Frontal cortex (tissue), 3 donors: ENCODE measurements at regions not wholly inside any gene's neighbourhood (a gene's known extent, or its start where the extent isn't known, plus 50 kb on each side); places are given as distances from the start of the nearest gene placed in this dataset.

ENCODE experiments used
- DNase-seq, 2 donors: peaks; one replicate each; pipeline ENCODE4 v3.0.0; 2012; ENCODE audit warnings: low spot score in 2 of 2
- FAIRE-seq: peaks from 2 replicates; lab custom pipeline; 2012; peaks lifted over from hg19 to GRCh38; lab: Jason Lieb, UNC
- donor health status: control.
- donor health status: control.
- donor health status: control.

GRCh38 chr16:9238346-9238745 is 146.9 kb downstream of the HAPSTR1 start:
- FAIRE-seq (no peak), DNase-seq (no peak)

- DNase-seq (no peak), FAIRE-seq (no peak)
These were observed 149.7 kb downstream of the HAPSTR1 start for GRCh38 chr16:9241177-9241576.

GRCh38 chr16:9248162-9248561 is 156.7 kb downstream of the HAPSTR1 start:
- FAIRE-seq: no peak

GRCh38 chr16:9249534-9249933 is 158.1 kb downstream of the HAPSTR1 start:
- no peak for DNase-seq

More at GRCh38 chr16:9248162-9248561, 156.7 kb downstream of the HAPSTR1 start:
- no peak for DNase-seq

GRCh38 chr16:9251026-9251425 is 159.6 kb downstream of the HAPSTR1 start:
- FAIRE-seq (no peak), DNase-seq (no peak)

More at GRCh38 chr16:9249534-9249933, 158.1 kb downstream of the HAPSTR1 start:
- FAIRE-seq: no peak

GRCh38 chr16:9254863-9255262 is 163.4 kb downstream of the HAPSTR1 start:
- DNase-seq (no peak), FAIRE-seq (no peak)

GRCh38 chr16:9256196-9256595 is 164.8 kb downstream of the HAPSTR1 start:
- FAIRE-seq (no peak), DNase-seq (no peak)

GRCh38 chr16:9257843-9258242 is 166.4 kb downstream of the HAPSTR1 start:
- FAIRE-seq (no peak), DNase-seq (no peak)

- DNase-seq (peak; percentile 12 to 56), FAIRE-seq (no peak)
These were observed 167.1 kb downstream of the HAPSTR1 start for GRCh38 chr16:9258423-9259051.

GRCh38 chr16:9259914-9260608 is 168.6 kb downstream of the HAPSTR1 start:
- FAIRE-seq (no peak), DNase-seq (no peak)

- FAIRE-seq: no peak
- DNase-seq: no peak
These were observed 169.2 kb downstream of the HAPSTR1 start for GRCh38 chr16:9260666-9261065.

GRCh38 chr16:9261376-9261775 is 169.9 kb downstream of the HAPSTR1 start:
- DNase-seq (no peak), FAIRE-seq (no peak)

- FAIRE-seq (no peak), DNase-seq (no peak)
These were observed 171.7 kb downstream of the HAPSTR1 start for GRCh38 chr16:9262941-9263715.

GRCh38 chr16:9264067-9264466 is 172.6 kb downstream of the HAPSTR1 start:
- FAIRE-seq (no peak), DNase-seq (no peak)

GRCh38 chr16:9268446-9268845 is 177.0 kb downstream of the HAPSTR1 start:
- DNase-seq (no peak), FAIRE-seq (no peak)

GRCh38 chr16:9270424-9270823 is 179.0 kb downstream of the HAPSTR1 start:
- DNase-seq: no peak
- no peak for FAIRE-seq

GRCh38 chr16:9270941-9271340 is 179.5 kb downstream of the HAPSTR1 start:
- no peak for FAIRE-seq

GRCh38 chr16:9271841-9272240 is 180.4 kb downstream of the HAPSTR1 start:
- DNase-seq: no peak
- FAIRE-seq: no peak

More at GRCh38 chr16:9270941-9271340, 179.5 kb downstream of the HAPSTR1 start:
- DNase-seq: no peak

GRCh38 chr16:9275377-9275776 is 183.9 kb downstream of the HAPSTR1 start:
- no peak for FAIRE-seq
- DNase-seq: no peak

- DNase-seq (no peak), FAIRE-seq (no peak)
These were observed 184.4 kb downstream of the HAPSTR1 start for GRCh38 chr16:9275816-9276354.
